ENCODE measurements at regions not wholly inside any gene's neighbourhood (a gene's known extent, or its start where the extent isn't known, plus 50 kb on each side); places are given as distances from the start of the nearest gene placed in this dataset.

GRCh38 chr6:145241039-145241438, 494.3 kb downstream of the EPM2A start:
- no TSS peak for BruUV-seq (replicated peaks)
- intact Hi-C loops (cut with micrococcal nuclease; ENCODE audit: unreplicated experiment), result no loop called here
- DNase-seq (ENCODE audit: low spot score), result no peak
- TF ChIP-seq CTCF (conservative IDR thresholded peaks at IDR 0.05; ENCODE audit: low read depth, low read length) (no peak), EZH2 (IDR thresholded peaks at IDR 0.05; ENCODE audit: borderline replicate concordance, low read depth, low read length, poor library complexity, severe bottlenecking) (no peak)
- Histone ChIP-seq H3K4me1 (ENCODE audit: insufficient read depth, low read length, poor library complexity, severe bottlenecking) (peaks cover 11% of the 10 kb centered on the region), H3K9me3 (ENCODE audit: low read depth, low read length, poor library complexity, severe bottlenecking) (no peaks in the 10 kb centered on the region), H3K4me3 (ENCODE audit: low read depth, low read length, poor library complexity, severe bottlenecking) (no peak overlapping the region), H3K27ac (ENCODE audit: low read depth, low read length, poor library complexity, severe bottlenecking) (no peak overlapping the region), H3K27me3 (replicated peaks; ENCODE audit: insufficient read depth, low read depth, low read length, poor library complexity) (no peaks in the 10 kb centered on the region), H3K36me3 (ENCODE audit: insufficient read depth, low read length, poor library complexity, severe bottlenecking) (no peaks in the 10 kb centered on the region)
- ChIA-PET CTCF (no interaction called here), POLR2A (ENCODE audit: low non-redundant PET) (no interaction called here)

GRCh38 chr6:145241721-145242120, 493.6 kb downstream of the EPM2A start:
- no peak for DNase-seq (ENCODE audit: low spot score)
- peaks cover 11% of the 10 kb centered on the region for H3K4me1 ChIP-seq (ENCODE audit: insufficient read depth, low read length, poor library complexity, severe bottlenecking)
- no peak overlapping the region for H3K27ac ChIP-seq (ENCODE audit: low read depth, low read length, poor library complexity, severe bottlenecking)
- no TSS peak for BruUV-seq (replicated peaks)
- no peak overlapping the region for H3K4me3 ChIP-seq (ENCODE audit: low read depth, low read length, poor library complexity, severe bottlenecking)
- H3K27me3 ChIP-seq (replicated peaks; ENCODE audit: insufficient read depth, low read depth, low read length, poor library complexity), result no peaks in the 10 kb centered on the region
- CTCF ChIA-PET, result no interaction called here
- no peaks in the 10 kb centered on the region for H3K36me3 ChIP-seq (ENCODE audit: insufficient read depth, low read length, poor library complexity, severe bottlenecking)
- H3K9me3 ChIP-seq (ENCODE audit: low read depth, low read length, poor library complexity, severe bottlenecking), result no peaks in the 10 kb centered on the region
- intact Hi-C loops (cut with micrococcal nuclease; ENCODE audit: unreplicated experiment), result no loop called here
- TF ChIP-seq EZH2 (IDR thresholded peaks at IDR 0.05; ENCODE audit: borderline replicate concordance, low read depth, low read length, poor library complexity, severe bottlenecking) (no peak), CTCF (conservative IDR thresholded peaks at IDR 0.05; ENCODE audit: low read depth, low read length) (no peak)
- POLR2A ChIA-PET (ENCODE audit: low non-redundant PET), result no interaction called here

- peak overlapping the region; percentile 14 for H3K27ac ChIP-seq (ENCODE audit: low read depth, low read length, poor library complexity, severe bottlenecking)
- peaks cover 5% of the 10 kb centered on the region for H3K9me3 ChIP-seq (ENCODE audit: low read depth, low read length, poor library complexity, severe bottlenecking)
- TF ChIP-seq EZH2 (IDR thresholded peaks at IDR 0.05; ENCODE audit: borderline replicate concordance, low read depth, low read length, poor library complexity, severe bottlenecking) (no peak), CTCF (conservative IDR thresholded peaks at IDR 0.05; ENCODE audit: low read depth, low read length) (no peak)
- no peak for DNase-seq (ENCODE audit: low spot score)
- peaks cover 26% of the 10 kb centered on the region for H3K4me1 ChIP-seq (ENCODE audit: insufficient read depth, low read length, poor library complexity, severe bottlenecking)
- BruUV-seq (replicated peaks), result no TSS peak
- H3K27me3 ChIP-seq (replicated peaks; ENCODE audit: insufficient read depth, low read depth, low read length, poor library complexity), result no peaks in the 10 kb centered on the region
- ChIA-PET POLR2A (ENCODE audit: low non-redundant PET) (no interaction called here), CTCF (no interaction called here)
- no peaks in the 10 kb centered on the region for H3K36me3 ChIP-seq (ENCODE audit: insufficient read depth, low read length, poor library complexity, severe bottlenecking)
- H3K4me3 ChIP-seq (ENCODE audit: low read depth, low read length, poor library complexity, severe bottlenecking), result no peak overlapping the region
- intact Hi-C loops (cut with micrococcal nuclease; ENCODE audit: unreplicated experiment), result no loop called here
Measured at GRCh38 chr6:145244349-145245100, 490.8 kb downstream of the EPM2A start.
